Peyer's patch (tissue), 4 donors: ENCODE measurements at regions not wholly inside any gene's neighbourhood (a gene's known extent, or its start where the extent isn't known, plus 50 kb on each side); places are given as distances from the start of the nearest gene placed in this dataset.

ENCODE experiments used
- DNase-seq, 3 donors: peaks; one replicate each; pipeline ENCODE4 v3.0.0-alpha.2; 2017 to 2019
- H3K27ac ChIP-seq, 4 donors: fragments of 200-600 bp; sonication (generic); one replicate each; pipeline ENCODE4 v1.5.1; 2016 to 2019
- H3K27me3 ChIP-seq, 2 donors: fragments of 200-600 bp; sonication (generic); one replicate each; pipeline ENCODE4 v1.5.1; 2019
- H3K36me3 ChIP-seq, 3 donors: fragments of 200-600 bp; sonication (generic); one replicate each; pipeline ENCODE4 v1.5.1; 2016 to 2019
- H3K4me1 ChIP-seq, 4 donors: fragments of 200-600 bp; sonication (generic); one replicate each; pipeline ENCODE4 v1.5.1; 2016 to 2019
- H3K4me3 ChIP-seq, 4 donors: fragments of 200-600 bp; sonication (generic); 1 replicate in 3 of 4; 2 replicates in 1 of 4; pipeline ENCODE4 v1.5.1; 2016 to 2019; ENCODE audit warnings: mild to moderate bottlenecking in 1 of 4
- H3K9me3 ChIP-seq, 4 donors: fragments of 200-600 bp; sonication (generic); one replicate each; pipeline ENCODE4 v1.5.1; 2016 to 2019; ENCODE audit warnings: mild to moderate bottlenecking in 1 of 4
- POLR2A ChIP-seq, 2 donors: fragments of 450-650 bp; IDR thresholded peaks; one replicate each; pipeline ENCODE4 v1.5.1; 2017; ENCODE audit warnings: antibody characterized with exemption in 2 of 2, mild to moderate bottlenecking in 2 of 2, moderate library complexity in 2 of 2
- TF ChIP-seq, protein P1 (sequence below), 6 experiments: fragments of 450-650 bp in 4 of 6; fragments of 200-600 bp in 2 of 6; sonication (generic) in 1 of 6; IDR thresholded peaks; one replicate each; pipeline ENCODE4 v1.5.1; 2017 to 2019; ENCODE audit warnings: antibody characterized with exemption in 6 of 6, mild to moderate bottlenecking in 3 of 6, moderate library complexity in 1 of 6

DNA sequence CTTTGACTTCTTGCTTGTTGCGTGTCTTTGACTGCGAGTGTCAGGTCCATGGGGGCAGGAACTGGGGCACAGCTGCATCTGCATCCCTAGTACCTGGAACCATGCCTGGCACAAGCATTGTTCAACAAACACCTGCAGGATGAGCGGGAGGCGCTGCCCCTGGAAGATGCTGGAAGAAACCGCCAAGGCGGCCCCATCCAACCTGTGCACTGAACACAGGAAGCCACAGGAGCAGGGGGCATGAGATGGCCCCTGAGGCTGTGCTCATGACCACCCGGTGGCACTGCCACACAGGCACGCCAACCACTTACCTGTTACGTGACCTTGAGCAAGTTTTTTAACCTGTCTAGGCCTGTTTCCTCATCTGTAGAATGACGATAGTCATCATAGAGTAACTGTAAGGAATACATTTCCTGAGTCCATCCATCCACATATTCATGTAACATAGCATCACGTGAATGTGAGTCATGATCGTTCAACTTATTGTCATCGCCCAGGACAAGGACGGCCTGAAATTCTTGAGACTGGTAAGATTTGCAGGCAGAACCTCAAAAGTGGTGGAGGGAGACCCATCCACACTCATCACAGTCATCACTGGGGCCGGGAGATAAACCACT lies 374.2 kb downstream of the PREX1 start:
- TF ChIP-seq, protein P1, sequence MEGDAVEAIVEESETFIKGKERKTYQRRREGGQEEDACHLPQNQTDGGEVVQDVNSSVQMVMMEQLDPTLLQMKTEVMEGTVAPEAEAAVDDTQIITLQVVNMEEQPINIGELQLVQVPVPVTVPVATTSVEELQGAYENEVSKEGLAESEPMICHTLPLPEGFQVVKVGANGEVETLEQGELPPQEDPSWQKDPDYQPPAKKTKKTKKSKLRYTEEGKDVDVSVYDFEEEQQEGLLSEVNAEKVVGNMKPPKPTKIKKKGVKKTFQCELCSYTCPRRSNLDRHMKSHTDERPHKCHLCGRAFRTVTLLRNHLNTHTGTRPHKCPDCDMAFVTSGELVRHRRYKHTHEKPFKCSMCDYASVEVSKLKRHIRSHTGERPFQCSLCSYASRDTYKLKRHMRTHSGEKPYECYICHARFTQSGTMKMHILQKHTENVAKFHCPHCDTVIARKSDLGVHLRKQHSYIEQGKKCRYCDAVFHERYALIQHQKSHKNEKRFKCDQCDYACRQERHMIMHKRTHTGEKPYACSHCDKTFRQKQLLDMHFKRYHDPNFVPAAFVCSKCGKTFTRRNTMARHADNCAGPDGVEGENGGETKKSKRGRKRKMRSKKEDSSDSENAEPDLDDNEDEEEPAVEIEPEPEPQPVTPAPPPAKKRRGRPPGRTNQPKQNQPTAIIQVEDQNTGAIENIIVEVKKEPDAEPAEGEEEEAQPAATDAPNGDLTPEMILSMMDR (IDR thresholded peaks at IDR 0.05): no peak
- no peak for TF ChIP-seq POLR2A (IDR thresholded peaks at IDR 0.05)
- no peaks in the 10 kb centered on the region for H3K27me3 ChIP-seq
- no peaks in the 10 kb centered on the region for H3K9me3 ChIP-seq
- H3K27ac ChIP-seq: no peak overlapping the region
- H3K4me3 ChIP-seq: no peak overlapping the region
- DNase-seq: no peak
- no peaks in the 10 kb centered on the region for H3K4me1 ChIP-seq
- H3K36me3 ChIP-seq: no peaks in the 10 kb centered on the region

DNA sequence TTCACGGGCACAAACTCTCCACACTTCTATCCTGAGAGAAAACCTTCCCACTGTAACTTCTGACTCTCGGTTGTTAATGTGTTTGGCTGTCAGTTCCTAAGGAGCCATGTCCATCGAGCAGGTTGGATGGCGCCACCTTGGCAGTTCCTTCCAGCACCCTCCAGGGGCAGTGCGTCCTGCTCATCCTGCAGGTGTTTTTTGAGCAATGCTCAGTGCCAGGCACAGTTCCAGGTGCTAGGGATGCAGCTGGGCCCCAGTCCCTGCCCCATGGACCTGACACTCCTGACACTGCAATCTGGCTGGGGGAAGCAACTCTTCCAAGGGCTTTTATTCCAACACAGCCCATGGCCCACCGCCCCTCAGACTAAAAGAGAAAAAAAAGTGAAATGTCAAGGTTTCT lies 376.4 kb downstream of the PREX1 start:
- Histone ChIP-seq H3K27me3 (no peaks in the 10 kb centered on the region), H3K4me3 (no peak overlapping the region), H3K36me3 (no peaks in the 10 kb centered on the region), H3K9me3 (no peaks in the 10 kb centered on the region), H3K4me1 (no peaks in the 10 kb centered on the region), H3K27ac (no peak overlapping the region)
- no peak for DNase-seq
- TF ChIP-seq, protein P1 (IDR thresholded peaks at IDR 0.05): no peak
- TF ChIP-seq POLR2A (IDR thresholded peaks at IDR 0.05): no peak

DNA sequence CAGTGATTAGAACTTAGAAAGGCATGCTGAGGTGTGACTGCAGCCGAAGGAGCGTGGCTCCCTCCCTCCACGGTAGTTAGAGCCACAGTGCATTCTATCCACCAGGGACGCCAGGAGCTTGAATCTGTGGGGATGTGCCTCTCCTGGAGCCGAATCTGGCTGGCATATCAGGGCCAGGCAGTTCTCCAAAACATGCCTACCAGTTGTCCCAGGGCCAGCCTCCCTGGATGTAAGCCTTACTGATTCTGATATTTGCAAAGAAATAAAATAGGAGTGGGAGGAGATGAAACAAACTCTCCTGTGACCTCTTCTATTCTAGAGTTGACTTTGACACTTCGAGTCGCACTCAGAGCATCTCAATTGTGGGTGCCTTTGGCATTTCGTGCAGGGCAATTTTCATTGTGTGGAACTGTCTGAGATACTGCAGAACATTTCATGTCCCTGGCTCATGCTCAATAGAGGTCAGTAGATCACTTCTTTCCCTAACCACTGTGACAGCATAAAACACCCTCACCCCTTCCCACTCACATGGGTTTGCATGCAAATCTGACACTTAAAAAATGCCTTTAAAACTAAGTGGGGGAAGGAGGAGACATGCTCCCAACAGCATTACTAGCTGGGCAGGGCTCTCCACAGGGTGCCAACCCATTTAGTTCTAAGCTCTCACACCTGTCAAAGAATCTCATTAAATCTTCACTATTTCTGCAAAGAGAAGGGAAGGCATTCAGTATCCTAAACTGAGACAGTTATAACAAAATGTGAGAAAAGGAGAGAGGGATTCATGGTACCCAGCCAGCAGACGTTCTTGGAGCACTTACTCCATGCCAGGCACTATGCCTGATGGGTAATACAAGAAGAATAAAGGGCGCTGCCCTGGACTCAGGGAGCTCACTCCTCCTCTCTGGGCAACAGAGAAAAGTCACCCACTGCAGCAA lies 378.9 kb downstream of the PREX1 start:
- Histone ChIP-seq H3K4me3 (no peak overlapping the region), H3K27me3 (no peaks in the 10 kb centered on the region), H3K27ac (no peak overlapping the region), H3K36me3 (no peaks in the 10 kb centered on the region), H3K9me3 (peaks cover 0 to 4% (median 0%) of the 10 kb centered on the region in 4 donors), H3K4me1 (no peaks in the 10 kb centered on the region)
- no peak for DNase-seq
- TF ChIP-seq, protein P1 (IDR thresholded peaks at IDR 0.05): no peak
- no peak for TF ChIP-seq POLR2A (IDR thresholded peaks at IDR 0.05)

DNA sequence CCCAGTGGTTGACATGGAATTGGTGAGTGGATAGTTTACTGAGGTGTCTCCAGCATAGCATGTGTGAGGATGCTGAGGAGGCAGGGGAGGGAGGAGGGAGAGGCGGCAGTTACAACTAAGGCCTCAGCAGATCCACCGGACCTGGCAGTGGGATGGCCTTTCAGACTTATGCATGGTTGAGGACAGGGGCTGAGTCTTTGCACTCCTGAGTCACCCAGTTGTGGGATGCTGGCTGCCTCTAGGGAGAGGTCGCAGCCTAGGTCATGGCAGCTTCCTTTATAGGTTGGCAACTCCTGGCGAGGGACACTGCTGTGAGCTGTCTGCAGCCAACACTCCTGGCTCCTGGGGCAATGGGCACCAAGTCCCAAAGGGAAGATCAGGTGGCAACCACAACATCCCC lies 380.3 kb downstream of the PREX1 start:
- Histone ChIP-seq H3K4me1 (no peaks in the 10 kb centered on the region), H3K27ac (no peak overlapping the region), H3K9me3 (peaks cover 0 to 4% (median 0%) of the 10 kb centered on the region in 4 donors), H3K4me3 (no peak overlapping the region), H3K27me3 (no peaks in the 10 kb centered on the region), H3K36me3 (no peaks in the 10 kb centered on the region)
- TF ChIP-seq, protein P1 (IDR thresholded peaks at IDR 0.05): no peak
- no peak for DNase-seq

DNA sequence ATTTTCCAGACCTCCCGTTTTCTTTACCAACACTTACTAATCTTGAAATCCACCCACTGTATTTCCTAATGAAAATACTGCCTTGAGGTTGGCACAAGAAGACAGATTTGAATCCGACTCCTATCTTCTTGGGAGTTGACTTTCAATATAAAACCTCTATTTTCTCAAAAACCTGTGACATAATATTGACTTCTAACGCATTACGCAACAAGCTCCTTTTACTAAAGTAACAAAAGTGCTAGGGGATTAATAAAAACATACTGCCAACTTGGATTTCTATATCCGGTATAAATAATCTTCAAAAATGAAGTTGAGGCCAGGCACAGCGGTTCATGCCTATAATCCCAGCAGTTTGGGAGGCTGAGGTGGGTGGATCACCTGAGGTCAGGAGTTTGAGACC lies 382.0 kb downstream of the PREX1 start:
- Histone ChIP-seq H3K27ac (no peak overlapping the region), H3K4me1 (no peaks in the 10 kb centered on the region), H3K27me3 (no peaks in the 10 kb centered on the region), H3K9me3 (peaks cover 0 to 4% (median 0%) of the 10 kb centered on the region in 4 donors), H3K4me3 (no peak overlapping the region), H3K36me3 (no peaks in the 10 kb centered on the region)
- no peak for DNase-seq
- TF ChIP-seq, protein P1 (IDR thresholded peaks at IDR 0.05): no peak
- TF ChIP-seq POLR2A (IDR thresholded peaks at IDR 0.05): no peak
